ENCODE measurements at regions not wholly inside any gene's neighbourhood (a gene's known extent, or its start where the extent isn't known, plus 50 kb on each side); places are given as distances from the start of the nearest gene placed in this dataset.

DNA sequence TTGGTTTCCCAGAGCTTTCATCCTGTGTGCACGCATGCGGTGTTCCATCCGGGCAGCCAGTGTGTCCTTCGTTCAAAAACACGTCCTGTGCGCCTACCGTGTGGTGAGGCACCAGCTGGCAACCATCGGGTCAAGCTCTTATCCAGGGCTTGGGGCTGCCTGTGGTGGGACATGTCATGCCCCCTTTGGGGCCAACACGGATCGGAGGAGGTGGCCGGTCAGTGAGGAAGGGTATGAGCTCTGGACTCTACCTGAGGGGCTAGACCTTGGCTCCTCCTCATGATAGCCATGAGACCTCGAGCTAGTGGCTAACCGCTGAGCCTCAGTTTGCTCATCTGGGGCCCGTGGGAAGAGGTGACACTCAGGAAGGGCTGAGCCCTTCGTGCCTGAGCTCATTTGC, 158.5 kb upstream of the PMEPA1 start:
- no peak for DNase-seq

DNA sequence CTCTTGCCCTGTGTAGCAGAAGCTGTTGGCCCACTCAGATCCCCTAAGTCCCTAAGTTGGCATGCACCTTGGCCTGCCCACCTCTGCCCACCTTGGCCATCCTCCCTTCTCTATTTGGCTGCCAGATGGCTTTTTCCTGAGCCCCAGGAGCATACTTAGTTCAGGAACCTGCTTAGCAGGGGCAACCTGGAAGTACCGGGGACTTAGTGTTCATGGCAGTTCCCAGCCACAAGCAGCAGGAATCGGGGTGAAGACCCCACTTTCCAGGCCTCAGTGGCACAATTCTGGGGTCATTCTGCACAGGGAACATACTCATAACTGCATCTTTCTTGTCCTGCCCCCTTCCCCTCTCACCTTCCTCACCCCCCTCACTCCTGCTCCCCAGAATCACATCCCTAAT, 158.0 kb upstream of the PMEPA1 start:
- no peak for DNase-seq

DNA sequence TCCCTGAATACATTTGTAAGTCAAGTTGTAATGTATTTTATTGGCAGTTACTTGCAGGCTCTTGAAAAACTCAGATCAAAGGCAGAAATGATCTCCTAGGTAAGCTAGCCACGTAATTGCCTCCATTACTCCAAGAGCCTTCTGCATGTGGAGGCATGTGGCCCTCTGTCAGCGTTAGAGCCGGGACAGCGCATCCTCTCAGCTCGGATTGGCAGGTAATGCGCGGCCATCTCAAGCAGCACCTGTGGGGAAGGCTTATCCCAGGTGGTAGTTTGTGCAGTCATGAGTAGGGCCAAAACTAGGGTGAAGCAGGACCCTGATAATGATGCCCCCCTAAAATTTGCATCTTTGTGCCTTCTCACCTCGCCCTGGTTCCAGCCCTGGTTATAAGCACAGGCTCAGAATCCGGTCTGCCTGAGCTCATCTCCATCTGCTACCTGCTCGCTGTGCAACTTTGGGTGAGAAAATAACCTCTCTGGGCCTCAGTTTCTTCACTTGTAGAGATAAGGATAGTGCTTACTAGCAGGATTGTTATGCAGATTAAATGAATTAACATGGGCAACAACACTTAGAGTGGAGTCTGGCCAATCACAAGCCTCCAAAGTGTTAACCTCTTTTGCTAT, 157.5 kb upstream of the PMEPA1 start:
- no peak for DNase-seq

DNA sequence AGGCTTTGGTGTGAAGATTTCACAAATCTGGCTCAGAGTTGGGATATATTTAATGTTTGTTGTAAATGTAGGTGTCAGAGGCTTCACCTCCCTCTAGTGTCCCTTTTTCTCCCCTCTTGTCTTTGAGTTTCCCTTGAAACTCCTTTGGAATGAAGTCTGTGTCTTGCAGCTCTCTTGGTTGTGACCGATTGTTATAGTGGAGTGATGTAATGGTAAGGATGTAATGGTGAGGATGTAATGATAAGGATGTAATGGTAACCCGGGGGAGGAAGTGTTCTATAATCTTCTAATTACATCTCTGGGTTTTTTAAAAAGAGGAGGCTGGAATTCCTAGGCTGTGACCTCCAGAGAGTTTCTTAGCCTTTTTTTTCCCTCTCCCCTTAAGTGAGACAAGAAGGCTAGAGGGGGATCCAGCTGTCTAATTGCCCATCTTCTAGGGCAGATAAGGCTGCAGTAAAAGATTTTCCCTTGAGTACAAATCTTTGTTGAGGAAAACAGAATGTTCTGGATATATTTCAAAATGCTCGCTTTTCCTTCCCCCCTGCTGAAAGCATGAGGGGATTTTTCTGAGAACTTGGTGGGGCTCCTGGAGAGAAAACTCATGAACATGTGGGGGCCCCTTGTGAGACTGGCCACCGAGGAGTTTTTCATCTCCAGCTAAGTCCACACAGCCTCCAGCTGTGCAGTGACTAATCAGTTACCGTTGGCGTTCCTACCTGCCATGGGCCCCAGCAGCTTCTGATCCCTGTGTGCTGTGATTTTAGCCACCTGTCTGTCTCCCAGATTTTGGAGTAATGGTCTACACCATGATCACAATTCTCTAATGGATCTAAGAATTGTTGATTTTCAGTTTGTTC, 156.7 kb upstream of the PMEPA1 start:
- no peak for DNase-seq

DNA sequence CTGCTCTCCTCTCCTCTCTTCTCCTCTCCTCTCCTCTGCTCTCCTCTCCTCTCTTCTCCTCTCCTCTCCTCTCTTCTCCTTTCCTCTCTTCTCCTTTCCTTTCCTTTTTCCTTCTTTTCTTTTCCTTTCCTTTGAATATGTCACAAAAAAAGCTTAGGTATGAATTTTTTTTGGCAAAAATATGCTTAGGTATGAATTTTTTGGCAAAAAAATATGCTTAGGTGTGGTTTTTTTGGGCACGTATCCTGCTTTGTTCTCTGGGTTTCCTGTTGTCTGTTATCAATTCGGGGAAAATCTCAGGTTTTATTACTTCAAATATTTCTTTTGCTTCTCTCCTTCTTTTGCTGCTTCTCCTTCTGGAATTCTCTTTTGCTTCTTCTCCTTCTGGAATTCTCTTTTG, 155.5 kb upstream of the PMEPA1 start:
- no peak for DNase-seq

DNA sequence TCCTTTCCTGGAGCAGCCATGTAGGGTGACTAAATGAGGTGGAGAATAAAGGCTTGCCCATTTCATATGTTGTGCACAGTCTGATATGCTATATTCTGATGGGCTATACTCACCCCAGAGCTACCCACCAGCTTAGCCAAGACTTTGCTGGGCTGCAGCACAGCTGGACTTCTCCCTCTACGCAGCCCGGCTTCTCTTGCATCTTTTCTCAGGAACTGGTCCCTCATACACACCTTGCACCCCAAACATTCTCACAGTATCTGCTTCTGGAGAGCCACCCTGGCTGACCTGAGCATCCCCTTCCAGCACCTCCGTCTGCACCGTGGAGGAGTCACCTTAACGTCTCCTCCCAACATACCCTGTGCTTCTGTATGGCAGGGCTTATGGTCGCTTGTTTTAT, 150.8 kb upstream of the PMEPA1 start:
- no peak for DNase-seq

DNA sequence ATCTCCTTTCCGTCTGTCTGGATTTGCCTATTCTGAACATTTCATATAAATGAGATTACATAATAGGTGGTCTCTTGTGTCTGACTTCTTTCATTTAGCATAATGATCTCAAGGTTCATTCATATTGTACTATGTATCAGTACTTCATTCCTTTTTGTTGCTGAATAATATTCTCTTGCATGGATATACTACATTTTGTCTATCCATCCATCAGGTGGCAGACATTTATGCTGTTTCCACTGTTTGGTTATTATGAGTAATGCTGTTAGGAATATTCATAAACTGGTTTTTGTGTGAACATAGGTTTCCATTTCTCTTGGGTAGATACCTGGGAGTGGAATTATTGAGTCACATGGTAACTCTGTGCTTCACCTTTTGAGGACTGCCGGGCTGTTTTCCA, 148.2 kb upstream of the PMEPA1 start:
- no peak for DNase-seq

DNA sequence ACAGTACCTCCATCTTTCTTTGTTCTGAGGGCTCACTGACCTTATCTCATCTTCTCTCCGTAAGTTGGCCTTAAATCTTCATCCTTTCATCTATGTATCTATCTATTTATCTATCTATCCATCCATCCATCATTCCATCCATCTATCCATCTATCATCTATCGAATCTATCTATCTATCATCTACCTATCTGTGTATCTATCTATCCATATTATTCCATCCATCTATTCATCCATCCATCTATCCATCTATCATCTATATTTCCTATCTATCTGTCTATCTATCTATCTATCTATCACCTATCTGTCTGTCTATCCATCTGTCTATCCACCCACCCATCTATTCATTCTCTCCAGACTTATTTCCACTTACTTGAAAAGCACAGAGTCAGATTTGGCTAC, 147.3 kb upstream of the PMEPA1 start:
- no peak for DNase-seq

DNA sequence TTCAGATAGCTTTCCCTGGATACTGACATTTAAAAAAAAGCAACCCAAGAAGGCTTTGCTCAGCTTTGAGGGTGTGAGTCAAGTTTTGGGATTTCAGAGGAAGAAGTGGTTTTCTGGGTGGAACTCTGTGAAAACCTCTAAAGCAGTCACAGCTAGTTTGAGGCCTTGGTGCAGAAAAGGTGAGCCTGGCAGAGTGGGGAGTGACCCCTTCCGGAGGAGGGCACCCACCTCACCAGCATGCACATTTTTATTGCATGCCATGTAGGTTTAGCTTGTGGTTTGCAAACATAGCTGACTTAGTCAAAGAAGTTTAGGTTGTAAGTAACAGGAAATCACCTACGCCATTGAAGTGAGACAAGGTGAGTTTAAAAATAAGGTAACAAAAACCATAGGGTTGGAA, 146.8 kb upstream of the PMEPA1 start:
- no peak for DNase-seq

DNA sequence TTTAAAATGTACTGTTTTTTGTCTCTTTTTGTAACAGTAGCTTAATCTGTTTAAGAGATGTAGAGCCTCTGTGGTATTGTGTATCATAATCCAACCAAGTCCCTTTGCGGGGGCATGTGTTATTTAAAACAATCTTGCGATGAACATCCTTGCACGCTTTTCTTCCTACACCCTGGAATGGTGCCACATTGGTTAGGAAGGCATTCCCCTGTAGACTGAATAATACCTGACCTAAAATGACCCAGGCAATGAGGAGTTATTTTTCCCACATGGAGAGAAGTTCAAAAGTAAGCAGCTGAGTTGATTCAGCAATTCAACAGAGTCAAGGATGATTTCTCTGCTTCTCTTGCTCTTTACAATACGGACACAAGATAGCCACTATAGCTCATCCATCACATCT, 142.0 kb upstream of the PMEPA1 start:
- no peak for DNase-seq

DNA sequence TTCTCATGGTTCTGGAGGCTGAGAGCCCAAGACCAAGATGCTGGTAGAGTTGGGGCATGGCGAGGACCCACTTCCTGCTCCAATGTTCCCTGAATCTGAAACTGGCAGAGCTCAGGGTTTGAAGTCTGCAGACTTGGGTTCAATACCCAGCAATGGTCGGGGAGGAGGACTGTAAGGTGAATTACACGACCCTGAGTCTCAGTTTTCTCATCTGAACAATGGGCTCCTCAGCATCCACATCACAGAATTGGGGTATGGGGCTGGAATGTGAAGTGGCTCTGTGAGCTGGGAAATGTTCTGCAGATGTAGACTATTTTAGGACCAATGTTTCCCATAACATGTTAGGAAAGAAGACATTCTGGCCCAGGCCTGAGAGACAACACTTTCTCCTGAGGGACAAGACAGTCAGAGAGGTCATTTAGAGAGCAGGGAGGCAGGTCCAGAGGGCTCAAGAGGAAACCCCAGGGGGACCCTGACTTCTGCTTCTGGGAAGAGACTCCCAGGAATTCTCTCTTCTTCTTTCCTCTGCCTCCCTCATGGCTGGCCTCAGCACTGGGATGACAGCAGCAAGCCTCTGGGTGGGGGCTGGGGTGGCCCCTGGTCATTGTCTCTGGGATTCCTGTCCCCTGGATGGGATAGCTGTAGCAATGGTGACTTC, 141.3 kb upstream of the PMEPA1 start:
- no peak for DNase-seq

DNA sequence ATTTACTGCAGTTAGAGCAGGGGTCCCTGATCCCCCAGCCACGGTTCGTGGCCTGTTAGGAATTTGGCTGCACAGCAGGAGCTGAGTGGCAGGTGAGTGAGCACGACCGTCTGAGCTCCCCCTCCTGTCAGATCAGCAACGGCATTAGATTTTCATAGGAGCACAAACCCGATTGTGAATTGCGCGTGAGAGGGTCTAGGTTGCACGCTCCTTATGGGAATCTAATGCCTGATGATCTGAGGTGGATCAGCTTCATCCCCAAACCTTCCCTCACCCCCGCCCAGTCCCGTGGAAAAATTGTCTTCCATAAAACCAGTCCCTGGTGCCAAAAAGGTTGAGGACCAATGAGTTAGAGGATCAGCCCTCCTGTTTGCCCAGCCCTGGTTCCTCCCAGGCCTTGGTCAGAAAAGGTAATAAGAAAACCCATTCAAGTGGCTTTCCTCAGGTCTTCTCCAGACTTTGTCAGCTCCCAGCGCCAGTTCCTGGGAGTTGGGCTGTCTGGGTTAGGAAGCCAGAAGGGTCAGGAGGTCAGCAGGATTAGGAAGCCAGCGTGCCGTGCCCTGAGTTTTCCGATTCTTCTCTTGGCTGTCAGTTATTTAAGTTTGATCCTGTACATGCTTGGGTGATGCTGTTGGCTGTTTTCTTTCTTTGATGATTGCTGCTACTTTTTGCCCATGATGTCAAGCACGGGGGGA, 139.9 kb upstream of the PMEPA1 start:
- no peak for DNase-seq

DNA sequence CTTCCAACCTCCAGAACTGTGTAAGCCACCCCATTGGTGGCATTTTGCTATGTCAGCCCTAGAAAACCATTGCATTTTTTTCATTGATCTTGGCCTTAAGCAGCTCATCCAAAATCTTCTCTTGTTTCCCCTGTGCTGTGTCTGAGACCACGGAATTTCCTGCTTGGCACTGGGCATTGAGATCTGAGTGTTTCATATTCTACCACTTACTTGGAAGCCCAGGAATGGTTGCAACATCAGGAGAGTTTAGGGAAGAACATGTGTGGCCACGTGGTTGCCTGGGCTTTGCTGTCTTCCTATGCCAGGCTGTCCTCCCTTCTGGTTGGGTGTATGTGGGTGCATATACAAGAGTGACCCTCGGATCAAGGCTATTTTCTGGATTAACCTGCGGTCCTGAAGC, 139.3 kb upstream of the PMEPA1 start:
- DNase-seq: no peak

DNA sequence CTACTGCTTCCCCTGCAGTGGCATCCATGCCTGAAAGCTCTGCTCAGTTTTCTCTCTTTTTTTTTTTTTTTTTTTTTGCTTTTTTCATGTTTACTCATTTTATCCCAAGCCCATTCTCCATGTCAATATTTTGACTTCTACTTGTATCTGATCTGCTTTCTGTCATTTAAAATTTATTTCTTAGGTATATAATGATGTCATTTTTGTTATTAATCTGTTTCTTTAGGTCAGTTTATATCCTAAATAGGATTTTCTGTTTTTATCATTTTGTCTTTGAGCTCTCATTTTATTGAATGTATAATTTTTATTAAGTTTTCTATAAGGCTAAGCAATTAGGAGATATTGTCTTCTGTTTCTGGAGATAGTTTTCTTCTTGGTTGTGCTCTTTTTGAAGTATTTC, 138.5 kb upstream of the PMEPA1 start:
- DNase-seq: no peak

DNA sequence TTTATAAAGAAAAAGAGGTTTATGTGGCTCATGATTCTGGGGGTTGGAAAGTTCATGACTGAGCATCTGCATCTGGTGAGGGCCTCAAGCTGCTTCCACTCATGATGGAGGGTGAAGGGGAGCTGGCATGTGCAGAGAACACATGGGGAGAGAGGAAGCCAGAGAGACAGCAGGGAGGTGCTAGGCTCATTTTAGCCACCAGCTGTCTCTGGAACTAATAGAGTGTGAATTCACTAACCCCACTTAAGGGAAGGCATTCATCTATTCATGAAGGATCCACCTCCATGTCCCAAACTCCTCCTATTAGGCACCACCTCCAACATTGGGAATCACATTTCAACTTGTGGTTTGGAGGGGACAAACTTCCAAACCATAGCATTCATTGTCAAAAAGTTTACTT, 137.3 kb upstream of the PMEPA1 start:
- no peak for DNase-seq

DNA sequence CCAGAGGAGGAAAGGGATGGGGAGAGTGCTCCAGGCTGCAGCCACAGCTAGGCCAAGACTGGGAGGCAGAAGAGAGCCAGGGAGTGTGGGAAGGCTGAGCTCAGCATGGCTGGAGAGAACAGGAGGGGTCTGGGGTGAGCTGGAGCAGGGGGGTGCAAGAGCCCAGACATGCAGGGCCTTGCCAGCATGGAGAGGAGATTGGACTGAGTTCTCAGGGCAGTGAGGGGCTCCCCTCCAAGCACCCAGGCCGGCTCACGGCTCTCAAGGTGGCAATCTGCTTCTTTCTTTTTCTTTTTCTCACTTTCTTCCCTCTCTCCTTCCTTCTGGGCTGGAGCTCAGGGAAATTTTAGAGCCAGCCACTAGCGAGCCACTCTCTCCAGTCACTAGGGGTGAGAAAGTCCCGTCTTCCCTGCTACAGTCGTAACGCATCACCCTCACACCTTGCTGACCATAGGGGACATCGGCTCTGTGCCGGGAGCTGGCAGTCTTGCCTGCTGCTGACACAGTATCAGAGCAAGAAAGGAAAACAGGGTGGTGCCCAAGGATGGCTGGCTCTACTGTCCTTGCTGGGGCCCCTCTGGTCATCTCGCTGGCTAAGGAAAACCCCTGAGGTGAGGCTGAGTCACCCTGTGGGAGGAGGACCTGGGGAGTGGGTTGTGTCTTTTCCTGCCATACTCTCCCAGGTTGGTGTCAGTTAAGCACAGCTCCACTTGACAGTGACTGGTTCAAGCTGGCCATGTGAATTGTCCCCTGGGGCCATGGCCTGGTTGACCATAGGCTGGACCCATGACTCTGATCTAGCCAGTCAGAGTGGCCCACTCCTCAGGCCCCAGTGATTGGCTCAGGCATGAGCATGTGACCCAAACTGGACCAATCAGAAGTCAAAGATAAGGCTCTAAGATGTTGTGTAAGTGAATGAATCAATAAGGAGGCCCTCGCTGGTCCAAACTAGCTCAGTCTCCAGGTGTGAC, 135.1 kb upstream of the PMEPA1 start:
- no peak for DNase-seq

DNA sequence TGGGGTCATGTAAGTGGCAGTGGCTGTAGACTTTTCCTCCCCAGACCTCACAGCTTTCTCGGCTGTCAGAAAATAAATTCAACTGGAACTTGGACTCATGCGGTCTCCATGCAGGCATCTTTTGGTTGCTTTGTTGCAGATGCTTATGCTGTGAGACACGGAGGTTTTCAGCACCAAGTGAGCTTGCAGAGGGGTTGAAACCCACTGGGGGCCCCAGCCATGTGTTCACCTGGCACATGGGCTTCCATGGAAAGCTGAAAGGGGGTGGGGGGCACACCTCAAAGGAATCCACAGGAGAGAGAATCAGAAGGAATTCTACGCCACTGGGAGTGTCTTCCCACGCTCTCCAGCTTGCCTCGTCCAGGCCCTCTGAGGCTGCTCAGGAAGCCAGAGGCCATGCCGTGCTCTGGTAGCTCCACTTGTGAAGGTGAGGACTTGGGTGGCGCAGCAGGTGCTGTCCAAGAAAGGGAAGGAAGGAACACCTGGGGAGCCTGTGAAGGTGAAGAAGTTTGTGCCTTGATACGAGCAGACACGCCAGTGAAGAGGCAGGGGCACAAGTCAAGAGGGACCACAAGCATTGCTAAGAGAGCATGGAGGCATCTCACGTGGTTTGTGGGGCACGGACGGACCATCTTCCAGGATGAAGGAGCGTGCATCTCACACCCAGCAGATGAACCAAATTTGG, 134.3 kb upstream of the PMEPA1 start:
- DNase-seq: no peak

DNA sequence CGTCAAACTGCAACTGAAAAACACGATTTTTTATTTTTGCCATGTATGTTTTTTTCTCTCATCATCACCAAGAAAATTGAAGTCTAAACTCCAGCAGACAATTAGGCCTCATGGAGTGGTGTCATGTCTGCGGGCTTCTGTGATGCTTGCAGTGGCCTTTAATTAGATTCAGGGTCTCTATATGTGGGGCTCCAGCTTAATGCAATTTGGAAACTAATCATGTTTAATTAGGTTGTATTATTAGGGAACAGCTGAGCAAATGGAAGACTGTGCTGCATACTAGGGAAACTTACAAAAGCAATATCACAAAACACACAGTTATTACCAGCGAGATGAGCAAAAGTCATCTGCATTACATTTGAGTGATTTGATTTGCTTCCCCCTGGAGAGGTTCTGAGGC, 132.9 kb upstream of the PMEPA1 start:
- DNase-seq: no peak

DNA sequence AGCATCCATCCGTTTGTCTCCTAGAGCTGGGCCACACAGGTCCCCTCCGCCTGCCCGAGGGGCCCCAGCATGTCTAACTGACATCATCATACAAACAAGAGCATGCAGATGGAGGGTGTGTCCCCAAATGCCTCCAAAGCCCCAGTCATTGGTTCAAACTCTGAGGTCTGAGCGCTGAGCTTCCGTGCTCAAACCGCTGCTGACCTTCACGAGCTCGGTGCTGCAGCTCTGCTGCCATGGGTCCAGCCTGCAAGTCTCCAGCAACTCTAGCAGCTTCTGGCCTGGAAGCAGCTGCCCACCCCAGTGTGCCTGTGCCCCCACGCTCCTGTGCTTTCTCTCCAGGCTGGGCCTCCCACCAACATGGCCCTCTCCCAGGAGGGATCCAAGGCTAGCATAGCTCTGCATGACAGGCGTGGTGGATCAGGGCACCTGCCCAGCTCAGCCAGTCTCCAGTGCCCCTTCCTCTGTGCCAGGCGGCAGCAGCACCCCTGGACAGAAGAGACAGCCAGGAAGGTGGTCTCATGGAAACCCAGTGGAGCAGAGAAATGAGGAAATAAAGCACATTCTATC, 131.6 kb upstream of the PMEPA1 start:
- no peak for DNase-seq

DNA sequence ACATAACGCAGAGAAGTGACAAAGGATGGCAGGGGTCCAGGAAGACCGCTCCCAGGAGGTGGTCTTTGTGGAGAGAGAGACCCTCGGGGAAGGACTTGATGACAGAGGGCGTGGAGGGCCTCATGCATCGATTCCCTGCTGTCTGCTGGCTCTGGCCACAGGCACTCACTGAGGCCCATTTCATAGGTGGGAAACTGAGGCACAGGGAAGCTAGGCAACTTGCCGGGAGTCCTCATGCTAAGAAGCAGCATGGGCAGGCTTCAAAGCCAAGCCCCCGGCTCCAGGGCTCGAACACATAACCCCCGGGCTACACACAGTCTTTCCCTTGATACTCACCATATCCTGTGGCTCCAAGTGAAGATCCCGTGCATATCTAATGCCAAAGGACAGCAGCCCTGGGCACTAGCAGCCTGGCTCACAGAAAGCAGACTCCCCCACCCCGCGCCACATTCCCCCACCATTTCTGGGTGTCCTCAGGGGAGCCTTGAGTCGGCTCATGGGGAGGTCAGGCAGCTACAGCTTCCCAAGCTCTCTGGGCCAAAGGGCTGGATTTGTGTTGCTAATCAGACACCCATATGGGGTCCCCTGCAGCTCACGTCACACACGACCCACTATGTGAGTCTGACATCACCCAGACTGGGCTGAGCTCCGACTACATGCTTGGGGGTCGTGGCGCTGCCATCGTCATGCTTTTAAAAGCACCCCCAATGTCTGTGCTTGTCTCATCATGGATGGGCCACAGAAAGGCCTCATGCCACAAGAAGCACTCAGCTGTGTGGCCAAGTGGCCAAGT, 130.9 kb upstream of the PMEPA1 start:
- no peak for DNase-seq

DNA sequence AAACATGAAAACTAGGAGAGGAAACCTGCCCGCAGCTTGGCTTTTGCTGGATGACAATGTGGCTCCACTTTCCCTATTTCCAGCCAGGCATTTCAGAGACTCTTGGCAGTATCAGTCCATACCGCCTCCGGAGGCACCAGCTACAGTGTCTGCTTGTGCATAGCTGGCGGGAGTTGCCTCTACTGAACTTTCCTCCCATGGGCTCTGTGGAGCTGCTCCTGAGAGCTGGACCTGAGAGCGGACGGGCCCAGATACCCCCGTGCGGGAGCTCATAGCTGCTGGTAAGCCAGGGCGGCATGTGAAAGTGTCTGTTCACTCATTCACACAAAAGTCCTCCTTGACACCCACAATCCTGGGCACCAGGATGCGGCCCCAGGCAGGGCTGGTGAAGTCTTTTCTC, 130.3 kb upstream of the PMEPA1 start:
- no peak for DNase-seq
